ENCODE measurements at regions not wholly inside any gene's neighbourhood (a gene's known extent, or its start where the extent isn't known, plus 50 kb on each side); places are given as distances from the start of the nearest gene placed in this dataset.
"Not testable (repeated sequence)": the region's sequence is repeated elsewhere in the genome, so short reads cannot be mapped to it uniquely, and the experiment has no call there.

GRCh38 chr1:273772-274171 lies 177.7 kb downstream of the OR4F29 start:
- H3K9me3 Mint-ChIP-seq (ENCODE audit: low read depth); H3K27me3 Mint-ChIP-seq; H3K27ac Mint-ChIP-seq; H3K4me3 Mint-ChIP-seq (ENCODE audit: low read depth); DNase-seq (ENCODE audit: low spot score, unreplicated experiment); H3K4me1 Mint-ChIP-seq (ENCODE audit: low read depth); H3K36me3 Mint-ChIP-seq (ENCODE audit: insufficient read depth): not testable (repeated sequence)

DNA sequence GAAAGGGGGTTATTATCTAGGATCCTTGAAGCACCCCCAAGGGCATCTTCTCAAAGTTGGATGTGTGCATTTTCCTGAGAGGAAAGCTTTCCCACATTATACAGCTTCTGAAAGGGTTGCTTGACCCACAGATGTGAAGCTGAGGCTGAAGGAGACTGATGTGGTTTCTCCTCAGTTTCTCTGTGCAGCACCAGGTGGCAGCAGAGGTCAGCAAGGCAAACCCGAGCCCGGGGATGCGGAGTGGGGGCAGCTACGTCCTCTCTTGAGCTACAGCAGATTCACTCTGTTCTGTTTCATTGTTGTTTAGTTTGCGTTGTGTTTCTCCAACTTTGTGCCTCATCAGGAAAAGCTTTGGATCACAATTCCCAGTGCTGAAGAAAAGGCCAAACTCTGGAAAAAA lies 183.7 kb downstream of the OR4F29 start:
- H3K4me1 Mint-ChIP-seq (ENCODE audit: low read depth); H3K9me3 Mint-ChIP-seq (ENCODE audit: low read depth); H3K27me3 Mint-ChIP-seq; H3K36me3 Mint-ChIP-seq (ENCODE audit: insufficient read depth); H3K27ac Mint-ChIP-seq; H3K4me3 Mint-ChIP-seq (ENCODE audit: low read depth): not testable (repeated sequence)
- DNase-seq (ENCODE audit: low spot score, unreplicated experiment), result peak; percentile 70
- TF ChIP-seq, protein P1, sequence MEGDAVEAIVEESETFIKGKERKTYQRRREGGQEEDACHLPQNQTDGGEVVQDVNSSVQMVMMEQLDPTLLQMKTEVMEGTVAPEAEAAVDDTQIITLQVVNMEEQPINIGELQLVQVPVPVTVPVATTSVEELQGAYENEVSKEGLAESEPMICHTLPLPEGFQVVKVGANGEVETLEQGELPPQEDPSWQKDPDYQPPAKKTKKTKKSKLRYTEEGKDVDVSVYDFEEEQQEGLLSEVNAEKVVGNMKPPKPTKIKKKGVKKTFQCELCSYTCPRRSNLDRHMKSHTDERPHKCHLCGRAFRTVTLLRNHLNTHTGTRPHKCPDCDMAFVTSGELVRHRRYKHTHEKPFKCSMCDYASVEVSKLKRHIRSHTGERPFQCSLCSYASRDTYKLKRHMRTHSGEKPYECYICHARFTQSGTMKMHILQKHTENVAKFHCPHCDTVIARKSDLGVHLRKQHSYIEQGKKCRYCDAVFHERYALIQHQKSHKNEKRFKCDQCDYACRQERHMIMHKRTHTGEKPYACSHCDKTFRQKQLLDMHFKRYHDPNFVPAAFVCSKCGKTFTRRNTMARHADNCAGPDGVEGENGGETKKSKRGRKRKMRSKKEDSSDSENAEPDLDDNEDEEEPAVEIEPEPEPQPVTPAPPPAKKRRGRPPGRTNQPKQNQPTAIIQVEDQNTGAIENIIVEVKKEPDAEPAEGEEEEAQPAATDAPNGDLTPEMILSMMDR (IDR thresholded peaks at IDR 0.05; ENCODE audit: unreplicated experiment), result peak; percentile 60
